ENCODE measurements at regions not wholly inside any gene's neighbourhood (a gene's known extent, or its start where the extent isn't known, plus 50 kb on each side); places are given as distances from the start of the nearest gene placed in this dataset.
"Not testable (repeated sequence)": the region's sequence is repeated elsewhere in the genome, so short reads cannot be mapped to it uniquely, and the experiment has no call there.

GRCh38 chr2:182646763-182647498 lies 69.1 kb upstream of the DNAJC10 start:
- DNase-seq: no peak

GRCh38 chr2:182647499-182647787 lies 68.6 kb upstream of the DNAJC10 start:
- DNase-seq: no peak

GRCh38 chr2:182649316-182649715 lies 66.7 kb upstream of the DNAJC10 start:
- no peak for DNase-seq

GRCh38 chr2:182650704-182651103 lies 65.4 kb upstream of the DNAJC10 start:
- DNase-seq: no peak

GRCh38 chr2:182652326-182652725 lies 63.7 kb upstream of the DNAJC10 start:
- DNase-seq: peak in 3 of 6 experiments; percentile 14 to 34 (median 32)

GRCh38 chr2:182655750-182656149 lies 60.3 kb upstream of the DNAJC10 start:
- no peak for DNase-seq

GRCh38 chr2:182664212-182664611 lies 51.8 kb upstream of the DNAJC10 start:
- DNase-seq: no peak

- not testable (repeated sequence) for DNase-seq
Measured at GRCh38 chr2:182665500-182665899, 50.6 kb upstream of the DNAJC10 start.

Data from stimulated activated naive CD4-positive, alpha-beta T cell (primary cell).